H1 (cell line): ENCODE measurements at regions not wholly inside any gene's neighbourhood (a gene's known extent, or its start where the extent isn't known, plus 50 kb on each side); places are given as distances from the start of the nearest gene placed in this dataset.

Source experiments
- CTCF ChIA-PET: fragments of 300-600 bp; sonication (Branson Sonifier 250); formaldehyde crosslinking; loops from one replicate; lab custom pipeline; 2021; ENCODE audit not compliant: partially characterized antibody; lab: Charles Lee
- POLR2A ChIA-PET: fragments of 300-600 bp; sonication (Branson Sonifier 250); formaldehyde crosslinking; loops from one replicate; lab custom pipeline; 2021; ENCODE audit warnings: inconsistent platforms; ENCODE audit not compliant: partially characterized antibody; lab: Charles Lee
- DNase-seq, 2 experiments: peaks; one replicate each; pipeline versions ENCODE4 v3.0.0 to v3.0.0-alpha.2; 2010 to 2022; ENCODE audit warnings: low spot score in 2 of 2, low read depth in 1 of 2, mixed read lengths in 1 of 2
- FAIRE-seq: peaks from 2 replicates; lab custom pipeline; 2011; peaks lifted over from hg19 to GRCh38; lab: Jason Lieb, UNC
- H2AFZ ChIP-seq: 2 replicates; pipeline ENCODE4 v1.8.1; 2012; ENCODE audit warnings: low read length, inconsistent platforms
- H2AK5ac ChIP-seq: 2 replicates; pipeline ENCODE4 v1.6.1; 2013; ENCODE audit warnings: low read depth, low read length
- H2BK120ac ChIP-seq: replicated peaks from 2 replicates; pipeline ENCODE3; 2013; ENCODE audit warnings: low read depth, low read length, inconsistent platforms
- H2BK12ac ChIP-seq: 2 replicates; pipeline ENCODE4 v1.6.1; 2013; ENCODE audit warnings: low read depth, low read length
- H2BK15ac ChIP-seq: 2 replicates; pipeline ENCODE4 v1.6.1; 2013; ENCODE audit warnings: low read length
- H2BK20ac ChIP-seq: 2 replicates; pipeline ENCODE4 v1.6.1; 2013; ENCODE audit warnings: low read length
- H2BK5ac ChIP-seq: 2 replicates; pipeline ENCODE4 v1.6.1; 2013; ENCODE audit warnings: low read depth, low read length
- H3K14ac ChIP-seq: 2 replicates; pipeline ENCODE4 v1.6.1; 2013; ENCODE audit warnings: inconsistent platforms; ENCODE audit not compliant: insufficient read length
- H3K18ac ChIP-seq: 2 replicates; pipeline ENCODE4 v1.6.1; 2013; ENCODE audit warnings: low read length; ENCODE audit errors: extremely low read depth
- H3K23ac ChIP-seq: 2 replicates; pipeline ENCODE4 v1.6.1; 2013; ENCODE audit warnings: inconsistent platforms; ENCODE audit not compliant: insufficient read length
- H3K23me2 ChIP-seq: 2 replicates; pipeline ENCODE4 v1.6.1; 2013; ENCODE audit warnings: low read depth, low read length
- H3K27ac ChIP-seq: 2 replicates; pipeline ENCODE4 v1.6.1; 2011; ENCODE audit warnings: low read depth, low read length, inconsistent platforms
- H3K27me3 ChIP-seq, 4 experiments: replicated peaks in 1 of 4; 1 replicate in 1 of 4; 2 replicates in 3 of 4; pipeline versions ENCODE4 v1.6.1 to v1.8.1; 2011 to 2013; ENCODE audit warnings: low read length in 3 of 4, mild to moderate bottlenecking in 3 of 4, inconsistent platforms in 2 of 4, mixed read lengths in 2 of 4, moderate library complexity in 1 of 4; ENCODE audit not compliant: control insufficient read depth in 3 of 4, insufficient read depth in 3 of 4; ENCODE audit errors: extremely low read depth in 1 of 4
- H3K36me3 ChIP-seq, 4 experiments: 2 replicates each; pipeline versions ENCODE4 v1.6.1 to v1.8.1; 2011 to 2013; ENCODE audit warnings: mild to moderate bottlenecking in 4 of 4, low read length in 3 of 4, moderate library complexity in 2 of 4, control low read depth in 1 of 4, inconsistent platforms in 1 of 4; ENCODE audit not compliant: insufficient read depth in 4 of 4, control insufficient read depth in 2 of 4
- H3K4ac ChIP-seq: replicated peaks from 2 replicates; pipeline ENCODE3; 2013; ENCODE audit warnings: low read length, low read depth, mixed read lengths, inconsistent platforms; ENCODE audit not compliant: insufficient read length
- H3K4me1 ChIP-seq, 4 experiments: replicated peaks in 1 of 4; 1 replicate in 1 of 4; 2 replicates in 3 of 4; pipeline versions ENCODE4 v1.6.1 to v1.8.1; 2011 to 2013; ENCODE audit warnings: low read length in 3 of 4, inconsistent platforms in 2 of 4, mixed read lengths in 1 of 4; ENCODE audit not compliant: insufficient read depth in 4 of 4, control insufficient read depth in 3 of 4
- H3K4me2 ChIP-seq, 2 experiments: 2 replicates each; pipeline versions ENCODE4 v1.6.1 to v1.8.1; 2011 to 2013; ENCODE audit warnings: low read depth in 2 of 2, low read length in 2 of 2, control low read depth in 1 of 2, inconsistent platforms in 1 of 2, mild to moderate bottlenecking in 1 of 2; ENCODE audit not compliant: insufficient read depth in 1 of 2
- H3K4me3 ChIP-seq, 4 experiments: fragments of 200-600, 300-600 bp in 1 of 4; sonication (generic), shearing (Covaris generic), sonication (Bioruptor Twin) in 1 of 4; 2 replicates each; pipeline versions ENCODE4 v1.5.1 to v1.8.1; 2011 to 2016; ENCODE audit warnings: low read length in 4 of 4, low read depth in 3 of 4, control low read depth in 2 of 4, inconsistent platforms in 2 of 4, mild to moderate bottlenecking in 2 of 4, mixed read lengths in 1 of 4, moderate library complexity in 1 of 4; ENCODE audit not compliant: insufficient read depth in 2 of 4; ENCODE audit errors: extremely low read depth in 1 of 4
- H3K56ac ChIP-seq: replicated peaks from 2 replicates; pipeline ENCODE3; 2013; ENCODE audit warnings: low read depth, mild to moderate bottlenecking, mixed read lengths, low read length, inconsistent platforms; ENCODE audit not compliant: insufficient read length
- H3K79me1 ChIP-seq: 2 replicates; pipeline ENCODE4 v1.6.1; 2013; ENCODE audit warnings: low read depth, low read length, control low read depth
- H3K79me2 ChIP-seq, 2 experiments: 2 replicates each; pipeline versions ENCODE4 v1.6.1 to v1.8.1; 2012 to 2013; ENCODE audit warnings: low read length in 2 of 2, mild to moderate bottlenecking in 2 of 2, inconsistent platforms in 1 of 2; ENCODE audit not compliant: insufficient read depth in 2 of 2, control insufficient read depth in 1 of 2
- H3K9ac ChIP-seq, 4 experiments: replicated peaks in 1 of 4; 1 replicate in 1 of 4; 2 replicates in 3 of 4; pipeline versions ENCODE4 v1.6.1 to v1.8.1; 2011 to 2013; ENCODE audit warnings: low read depth in 3 of 4, low read length in 3 of 4, control low read depth in 2 of 4, mild to moderate bottlenecking in 2 of 4, moderate library complexity in 2 of 4, inconsistent platforms in 1 of 4; ENCODE audit errors: extremely low read depth in 1 of 4
- H3K9me3 ChIP-seq, 2 experiments: 2 replicates each; pipeline versions ENCODE4 v1.6.1 to v1.8.1; 2012 to 2013; ENCODE audit warnings: mild to moderate bottlenecking in 2 of 2, moderate library complexity in 2 of 2, control low read depth in 1 of 2, inconsistent platforms in 1 of 2, low read depth in 1 of 2, low read length in 1 of 2, mixed read lengths in 1 of 2; ENCODE audit not compliant: insufficient read depth in 2 of 2
- H4K20me1 ChIP-seq, 2 experiments: replicated peaks in 1 of 2; 2 replicates each; pipeline versions ENCODE3 to v1.8.1; 2011 to 2013; ENCODE audit warnings: inconsistent platforms in 2 of 2, low read length in 2 of 2, mild to moderate bottlenecking in 1 of 2; ENCODE audit not compliant: insufficient read depth in 2 of 2, control insufficient read depth in 1 of 2
- H4K5ac ChIP-seq: 2 replicates; pipeline ENCODE4 v1.6.1; 2013; ENCODE audit warnings: low read length, low read depth, mixed read lengths, inconsistent platforms; ENCODE audit not compliant: insufficient read length
- H4K8ac ChIP-seq: 2 replicates; pipeline ENCODE4 v1.8.0; 2013; ENCODE audit warnings: mild to moderate bottlenecking, moderate library complexity, low read length, inconsistent platforms; ENCODE audit not compliant: insufficient read depth; ENCODE audit errors: extremely low read depth
- H4K91ac ChIP-seq: replicated peaks from 2 replicates; pipeline ENCODE3; 2013; ENCODE audit warnings: low read length, mixed read lengths, inconsistent platforms; ENCODE audit not compliant: insufficient read length
- ASH2L ChIP-seq: fragments of 200-600, 300-600 bp; sonication (generic); IDR thresholded peaks from one replicate; pipeline ENCODE4 v1.7.1; 2017; ENCODE audit warnings: low read length
- BCL11A ChIP-seq, 2 experiments: IDR thresholded peaks; one replicate each; pipeline ENCODE4 v1.6.1; 2011; ENCODE audit warnings: low read depth in 2 of 2, low read length in 2 of 2, mild to moderate bottlenecking in 2 of 2
- CBX8 ChIP-seq: fragments of 300-800, 300-1000 bp; sonication (generic); IDR thresholded peaks from 2 replicates; pipeline ENCODE4 v1.7.1; 2016; ENCODE audit warnings: low read depth, low read length, borderline replicate concordance
- HDAC2 ChIP-seq, 2 experiments: fragments of 300-600 bp in 1 of 2; sonication (generic) in 1 of 2; IDR thresholded peaks; 2 replicates each; pipeline ENCODE4 v1.6.1; 2011 to 2012; ENCODE audit warnings: low read depth in 2 of 2, low read length in 2 of 2, mild to moderate bottlenecking in 2 of 2, moderate library complexity in 2 of 2, borderline replicate concordance in 1 of 2, inconsistent platforms in 1 of 2
- JUND ChIP-seq: IDR thresholded peaks from 2 replicates; pipeline ENCODE4 v1.6.1; 2011; ENCODE audit warnings: mild to moderate bottlenecking, improper control_type of control experiment, low read length
- KDM4A ChIP-seq: IDR thresholded peaks from one replicate; pipeline ENCODE4 v1.7.1; 2012; ENCODE audit warnings: low read depth, mild to moderate bottlenecking, moderate library complexity, low read length, inconsistent platforms; ENCODE audit not compliant: severe bottlenecking
- KDM5A ChIP-seq: fragments of 200-600 bp; IDR thresholded peaks from 2 replicates; pipeline ENCODE4 v1.7.1; 2012; ENCODE audit warnings: mild to moderate bottlenecking, low read length, inconsistent platforms, mixed read lengths
- RXRA ChIP-seq: IDR thresholded peaks from 2 replicates; pipeline ENCODE4 v1.6.1; 2011; ENCODE audit warnings: low read depth, mild to moderate bottlenecking, low read length, moderate library complexity; ENCODE audit not compliant: insufficient read depth
- SP1 ChIP-seq: IDR thresholded peaks from 2 replicates; pipeline ENCODE4 v1.6.1; 2011; ENCODE audit warnings: low read depth, low read length
- SRF ChIP-seq: IDR thresholded peaks from 2 replicates; pipeline ENCODE4 v1.6.1; 2011; ENCODE audit warnings: mild to moderate bottlenecking, low read depth, low read length, moderate library complexity
- TAF7 ChIP-seq: optimal IDR thresholded peaks from 2 replicates; pipeline ENCODE3; 2011; ENCODE audit warnings: low read depth, mild to moderate bottlenecking, inconsistent platforms, low read length, moderate library complexity, borderline replicate concordance
- TCF12 ChIP-seq: IDR thresholded peaks from 2 replicates; pipeline ENCODE4 v1.6.1; 2011; ENCODE audit warnings: low read depth, mild to moderate bottlenecking, low read length
- TEAD4 ChIP-seq: IDR thresholded peaks from 2 replicates; pipeline ENCODE4 v1.6.1; 2012; ENCODE audit warnings: low read depth, low read length, inconsistent platforms, mixed read lengths
- WGBS, 2 experiments: shearing (Covaris generic) in 1 of 2; methylation state at CpG; one replicate each; pipeline versions ENCODE4 v1.1.6 to v1.1.7; 2013 to 2015; ENCODE audit warnings: low lambda C conversion rate in 2 of 2, mixed read lengths in 2 of 2, inconsistent platforms in 1 of 2, low coverage in 1 of 2, missing lambda C conversion rate in 1 of 2; ENCODE audit not compliant: insufficient replicate concordance in 2 of 2, insufficient coverage in 1 of 2, insufficient read length in 1 of 2; ENCODE audit errors: extremely low coverage in 1 of 2, missing lambda C conversion rate in 1 of 2; 5-methylcytosine and 5-hydroxymethylcytosine counted together
- TF ChIP-seq, protein P1 (sequence below): IDR thresholded peaks from 2 replicates; pipeline ENCODE4 v1.6.1; 2011; ENCODE audit warnings: low read length, improper control_type of control experiment

DNA sequence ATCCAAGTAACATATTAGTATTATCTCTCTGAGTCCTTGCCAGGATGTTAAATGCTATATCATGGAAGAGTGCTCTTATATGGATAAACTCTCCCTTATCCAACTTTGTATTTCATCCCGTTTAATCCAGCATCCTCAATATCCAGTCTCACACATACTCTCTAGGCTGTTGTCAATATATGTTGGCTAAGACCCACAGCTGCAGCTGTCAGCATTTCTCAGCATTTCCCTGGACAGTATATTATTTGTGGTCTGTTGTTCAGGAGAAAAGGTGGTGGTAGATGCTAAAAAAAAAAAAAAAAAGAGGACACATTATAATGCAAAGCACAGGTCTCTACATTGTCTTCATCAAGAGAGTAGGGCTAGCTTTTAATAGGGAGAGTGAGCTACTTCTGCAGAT, 1368.0 kb upstream of the ZEB2 start:
- Histone ChIP-seq H4K5ac (no peak overlapping the region), H3K23me2 (no peaks in the 10 kb centered on the region), H3K36me3 (no peaks in the 10 kb centered on the region), H3K27ac (no peak overlapping the region), H3K9me3 (no peaks in the 10 kb centered on the region), H3K79me1 (no peaks in the 10 kb centered on the region), H2BK5ac (no peak overlapping the region), H3K79me2 (no peaks in the 10 kb centered on the region), H2AFZ (no peak overlapping the region), H3K9ac (no peak overlapping the region), H4K91ac (no peak overlapping the region), H4K8ac (no peak overlapping the region), H3K4me2 (no peak overlapping the region), H2AK5ac (no peak overlapping the region), H3K14ac (no peak overlapping the region), H2BK120ac (no peak overlapping the region), H3K4ac (no peak overlapping the region), H3K56ac (no peak overlapping the region), H3K27me3 (no peaks in the 10 kb centered on the region), H2BK20ac (no peak overlapping the region), H3K23ac (no peak overlapping the region), H3K4me3 (no peak overlapping the region), H2BK15ac (no peak overlapping the region), H3K18ac (no peak overlapping the region), H2BK12ac (no peak overlapping the region), H3K4me1 (no peaks in the 10 kb centered on the region), H4K20me1 (no peaks in the 10 kb centered on the region)
- POLR2A ChIA-PET: no interaction called here
- WGBS, 2 experiments: 76% methylated on average over 1 of the region's 1 CpG; no CpG with 5 or more reads in 1 of the 2 experiments
- DNase-seq: no peak
- no peak for FAIRE-seq
- CTCF ChIA-PET: interaction anchor here (0.6 kb wide), 1 partner anchor 135 kb away, joined by 3 read pairs; no protein-coding TSS in a partner anchor
- TF ChIP-seq RXRA: no peak
- TF ChIP-seq TCF12: no peak
- TF ChIP-seq SP1: no peak
- no peak for TF ChIP-seq KDM4A
- no peak for TF ChIP-seq BCL11A (IDR thresholded peaks at IDR 0.05; ENCODE audit: low read depth in 2 of 2, low read length in 2 of 2)
- TF ChIP-seq TEAD4: no peak
- no peak for TF ChIP-seq KDM5A
- TF ChIP-seq CBX8: no peak
- TF ChIP-seq JUND: no peak
- no peak for TF ChIP-seq ASH2L
- TF ChIP-seq HDAC2 (IDR thresholded peaks at IDR 0.05; ENCODE audit: borderline replicate concordance in 1 of 2, low read depth in 2 of 2, low read length in 2 of 2): no peak
- no peak for TF ChIP-seq TAF7
- TF ChIP-seq, protein P1, sequence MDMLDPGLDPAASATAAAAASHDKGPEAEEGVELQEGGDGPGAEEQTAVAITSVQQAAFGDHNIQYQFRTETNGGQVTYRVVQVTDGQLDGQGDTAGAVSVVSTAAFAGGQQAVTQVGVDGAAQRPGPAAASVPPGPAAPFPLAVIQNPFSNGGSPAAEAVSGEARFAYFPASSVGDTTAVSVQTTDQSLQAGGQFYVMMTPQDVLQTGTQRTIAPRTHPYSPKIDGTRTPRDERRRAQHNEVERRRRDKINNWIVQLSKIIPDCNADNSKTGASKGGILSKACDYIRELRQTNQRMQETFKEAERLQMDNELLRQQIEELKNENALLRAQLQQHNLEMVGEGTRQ: no peak
- TF ChIP-seq SRF: no peak
